ENCODE measurements at regions not wholly inside any gene's neighbourhood (a gene's known extent, or its start where the extent isn't known, plus 50 kb on each side); places are given as distances from the start of the nearest gene placed in this dataset.

- intact Hi-C loops (cut with DNase I), result loop anchor here in 1 of 2 donors (10.0 kb wide), 1 partner anchor 587 kb away; no protein-coding TSS in a partner anchor
- WGBS, 4 donors, result 57 to 71% (median 65%) methylated on average over 4 of the region's 4 CpGs
- H3K36me3 ChIP-seq (replicated peaks in 1 of 2), result no peaks in the 10 kb centered on the region
- no peak overlapping the region for H3K27ac ChIP-seq
- no peaks in the 10 kb centered on the region for H3K4me1 ChIP-seq (replicated peaks in 1 of 2)
- peaks cover 3% of the 10 kb centered on the region for H3K27me3 ChIP-seq
- no peak for DNase-seq
- H3K9me3 ChIP-seq (replicated peaks in 1 of 3), result no peaks in the 10 kb centered on the region
- no peak overlapping the region for H3K4me3 ChIP-seq
- TF ChIP-seq CTCF (IDR thresholded peaks at IDR 0.05) (no peak), POLR2A (IDR thresholded peaks at IDR 0.05) (no peak)
These were observed 119.7 kb upstream of the VASH1 start for GRCh38 chr14:76641541-76641940.

GRCh38 chr14:76643887-76644286 lies 117.4 kb upstream of the VASH1 start:
- intact Hi-C loops (cut with DNase I), result loop anchor here in 1 of 2 donors (10.0 kb wide), 1 partner anchor 589 kb away; no protein-coding TSS in a partner anchor
- 53 to 60% (median 55%) methylated on average over 6 of the region's 6 CpGs for WGBS, 4 donors

DNA sequence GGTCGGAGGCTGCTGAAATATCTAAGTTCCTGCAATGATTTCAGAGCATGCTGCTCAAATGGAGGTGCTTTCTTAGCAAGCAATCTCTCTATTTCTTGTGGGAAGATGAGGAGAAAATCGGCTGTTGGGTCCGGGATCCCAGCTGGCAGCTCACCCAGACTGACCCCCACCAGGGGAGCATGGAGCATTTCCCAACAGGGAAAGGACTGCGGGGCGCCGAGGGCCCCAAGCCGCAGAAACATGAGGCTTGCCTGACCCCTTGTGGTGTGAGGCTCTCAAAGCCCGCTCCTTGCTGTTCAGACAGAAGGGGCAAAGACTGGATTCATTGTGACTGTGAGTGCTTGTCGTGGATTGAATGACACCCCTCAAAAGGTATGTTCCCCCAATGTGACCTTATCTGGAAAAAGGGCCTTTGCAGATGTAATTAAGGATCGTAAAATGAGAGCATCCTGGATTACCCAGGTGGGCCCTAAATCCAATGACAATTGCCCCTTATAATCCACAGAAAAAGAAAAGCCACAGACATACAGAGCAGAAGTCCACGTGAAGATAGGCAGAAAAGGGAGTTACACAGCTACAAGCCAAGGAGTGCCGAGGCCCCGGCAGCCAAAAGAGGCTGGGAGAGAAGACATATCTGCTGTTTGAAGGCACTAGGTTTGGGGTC lies 116.3 kb upstream of the VASH1 start:
- Histone ChIP-seq H3K36me3 (replicated peaks in 1 of 2) (no peaks in the 10 kb centered on the region), H3K4me3 (no peak overlapping the region), H3K9me3 (replicated peaks in 1 of 3) (no peaks in the 10 kb centered on the region), H3K4me1 (replicated peaks in 1 of 2) (no peaks in the 10 kb centered on the region), H3K27me3 (peaks cover 3% of the 10 kb centered on the region), H3K27ac (no peak overlapping the region)
- peak in 4 of 7 donors; percentile 14 to 21 (median 18) for DNase-seq
- intact Hi-C loops (cut with DNase I), result loop anchor here in 1 of 2 donors (5.0 to 10.0 kb wide), 2 partner anchors 188 to 590 kb away; no protein-coding TSS in a partner anchor
- TF ChIP-seq CTCF (IDR thresholded peaks at IDR 0.05) (peak in 4 of 6 experiments; percentile 29 to 40 (median 36)), POLR2A (IDR thresholded peaks at IDR 0.05) (no peak)
- 21 to 28% (median 25%) methylated on average over 11 to 13 of the region's 13 CpGs for WGBS, 4 donors

More at GRCh38 chr14:76643887-76644286, 117.4 kb upstream of the VASH1 start:
- H3K36me3 ChIP-seq (replicated peaks in 1 of 2), result no peaks in the 10 kb centered on the region
- H3K27ac ChIP-seq, result no peak overlapping the region
- H3K4me3 ChIP-seq, result no peak overlapping the region
- no peak for DNase-seq
- no peaks in the 10 kb centered on the region for H3K9me3 ChIP-seq (replicated peaks in 1 of 3)
- H3K27me3 ChIP-seq, result peaks cover 3% of the 10 kb centered on the region
- no peaks in the 10 kb centered on the region for H3K4me1 ChIP-seq (replicated peaks in 1 of 2)
- TF ChIP-seq POLR2A (IDR thresholded peaks at IDR 0.05) (no peak), CTCF (IDR thresholded peaks at IDR 0.05) (no peak)

- Histone ChIP-seq H3K27ac (no peak overlapping the region), H3K9me3 (replicated peaks in 1 of 3) (no peaks in the 10 kb centered on the region), H3K4me1 (replicated peaks in 1 of 2) (no peaks in the 10 kb centered on the region), H3K4me3 (no peak overlapping the region), H3K27me3 (peaks cover 3% of the 10 kb centered on the region), H3K36me3 (replicated peaks in 1 of 2) (no peaks in the 10 kb centered on the region)
- intact Hi-C loops (cut with DNase I), result loop anchor here in 1 of 2 donors (5.0 to 10.0 kb wide), 2 partner anchors 190 to 593 kb away; no protein-coding TSS in a partner anchor
- no peak for TF ChIP-seq POLR2A (IDR thresholded peaks at IDR 0.05)
- TF ChIP-seq CTCF (IDR thresholded peaks at IDR 0.05), result peak; percentile 51 to 72 (median 66)
- WGBS, 4 donors, result 75 to 82% (median 80%) methylated on average over 7 of the region's 7 CpGs
- peak; percentile 18 to 55 (median 38) for DNase-seq
These were observed 113.5 kb upstream of the VASH1 start for GRCh38 chr14:76647697-76648298.

All from adrenal gland (tissue), 9 donors.